ENCODE measurements at regions not wholly inside any gene's neighbourhood (a gene's known extent, or its start where the extent isn't known, plus 50 kb on each side); places are given as distances from the start of the nearest gene placed in this dataset.

- peaks cover 3 to 27% (median 12%) of the 10 kb centered on the region in 9 donors for H3K4me1 ChIP-seq
- no peak overlapping the region for H3K4me3 ChIP-seq
- peaks cover 0 to 14% (median 6%) of the 10 kb centered on the region in 7 donors for H3K27me3 ChIP-seq
- TF ChIP-seq, protein P1, sequence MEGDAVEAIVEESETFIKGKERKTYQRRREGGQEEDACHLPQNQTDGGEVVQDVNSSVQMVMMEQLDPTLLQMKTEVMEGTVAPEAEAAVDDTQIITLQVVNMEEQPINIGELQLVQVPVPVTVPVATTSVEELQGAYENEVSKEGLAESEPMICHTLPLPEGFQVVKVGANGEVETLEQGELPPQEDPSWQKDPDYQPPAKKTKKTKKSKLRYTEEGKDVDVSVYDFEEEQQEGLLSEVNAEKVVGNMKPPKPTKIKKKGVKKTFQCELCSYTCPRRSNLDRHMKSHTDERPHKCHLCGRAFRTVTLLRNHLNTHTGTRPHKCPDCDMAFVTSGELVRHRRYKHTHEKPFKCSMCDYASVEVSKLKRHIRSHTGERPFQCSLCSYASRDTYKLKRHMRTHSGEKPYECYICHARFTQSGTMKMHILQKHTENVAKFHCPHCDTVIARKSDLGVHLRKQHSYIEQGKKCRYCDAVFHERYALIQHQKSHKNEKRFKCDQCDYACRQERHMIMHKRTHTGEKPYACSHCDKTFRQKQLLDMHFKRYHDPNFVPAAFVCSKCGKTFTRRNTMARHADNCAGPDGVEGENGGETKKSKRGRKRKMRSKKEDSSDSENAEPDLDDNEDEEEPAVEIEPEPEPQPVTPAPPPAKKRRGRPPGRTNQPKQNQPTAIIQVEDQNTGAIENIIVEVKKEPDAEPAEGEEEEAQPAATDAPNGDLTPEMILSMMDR (IDR thresholded peaks at IDR 0.05), result no peak
- no peaks in the 10 kb centered on the region for H3K36me3 ChIP-seq
- 91 to 92% methylated on average over 4 of the region's 4 CpGs for WGBS, 2 donors
- no peak overlapping the region for H3K27ac ChIP-seq
- H3K9me3 ChIP-seq, result no peaks in the 10 kb centered on the region
- DNase-seq, result no peak
- intact Hi-C loops (cut with DNase I), result loop anchor here in 8 of 10 donors (2.0 to 10.0 kb wide), 7 partner anchors 67 to 237 kb away; partner anchors contain the start of gene MDGA1 (in 3 of the 8)
- no peak for ATAC-seq
Measured at GRCh38 chr6:37561361-37561760, 61.7 kb upstream of the CCDC167 start.

DNA sequence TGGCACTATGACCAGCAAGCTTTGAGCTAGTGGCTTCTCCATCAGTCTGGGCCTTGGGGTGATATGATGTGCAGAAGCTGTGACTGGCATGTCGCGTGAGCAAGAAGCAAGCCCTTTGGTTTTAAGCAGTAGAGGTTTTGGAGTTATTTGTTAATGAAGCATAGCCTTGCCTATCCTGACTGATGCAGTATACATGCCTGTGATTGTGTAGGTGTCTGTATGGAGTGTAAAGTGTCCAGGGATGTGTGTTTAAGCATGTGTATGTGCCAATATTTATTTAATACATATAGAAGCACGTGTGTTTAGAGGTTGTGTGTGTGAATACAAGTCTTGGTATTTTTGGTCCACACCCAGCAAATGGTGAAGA is 61.0 kb upstream of the CCDC167 start:
- WGBS, 2 donors, result 95 to 96% methylated on average over 3 of the region's 3 CpGs
- peaks cover under 1 to 21% (median 9%) of the 10 kb centered on the region in 9 donors for H3K4me1 ChIP-seq
- TF ChIP-seq, protein P1 (IDR thresholded peaks at IDR 0.05), result no peak
- no peak overlapping the region for H3K27ac ChIP-seq
- no peak overlapping the region for H3K4me3 ChIP-seq
- intact Hi-C loops (cut with DNase I), result loop anchor here in 8 of 10 donors (2.0 to 10.0 kb wide), 7 partner anchors 66 to 236 kb away; partner anchors contain the start of gene MDGA1 (in 3 of the 8)
- no peak for DNase-seq
- ATAC-seq, result no peak
- H3K27me3 ChIP-seq, result peaks cover 0 to 12% (median 5%) of the 10 kb centered on the region in 7 donors
- H3K36me3 ChIP-seq, result no peaks in the 10 kb centered on the region
- H3K9me3 ChIP-seq, result no peaks in the 10 kb centered on the region

DNA sequence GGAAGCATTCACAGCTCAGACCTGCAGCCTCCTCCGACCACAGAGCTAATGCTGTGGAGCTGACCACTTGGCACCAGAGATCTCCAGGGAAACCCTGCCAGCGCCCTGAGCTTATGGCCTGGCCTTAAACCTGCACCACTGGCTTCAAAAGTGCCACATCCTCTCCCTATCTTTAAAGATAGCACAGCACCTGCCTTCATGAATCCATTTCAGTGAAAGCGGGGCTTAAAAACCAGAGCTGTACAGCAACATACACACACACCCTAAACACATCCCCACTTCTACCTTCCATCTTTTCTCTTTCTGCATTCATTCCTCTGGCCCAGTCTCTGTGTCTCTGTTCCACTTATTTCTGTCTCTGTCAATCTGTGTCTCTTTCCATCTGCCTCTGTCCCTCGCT is 59.8 kb upstream of the CCDC167 start:
- DNase-seq, result no peak
- 72 to 73% methylated on average over 4 of the region's 4 CpGs for WGBS, 2 donors
- H3K9me3 ChIP-seq, result no peaks in the 10 kb centered on the region
- H3K4me1 ChIP-seq, result peaks cover 0 to 11% (median 0%) of the 10 kb centered on the region in 9 donors
- no peaks in the 10 kb centered on the region for H3K36me3 ChIP-seq
- peaks cover 0 to 15% (median 0%) of the 10 kb centered on the region in 7 donors for H3K27me3 ChIP-seq
- peak overlapping the region in 1 of 10 donors; percentile 29 for H3K4me3 ChIP-seq
- TF ChIP-seq, protein P1 (IDR thresholded peaks at IDR 0.05), result no peak
- intact Hi-C loops (cut with DNase I), result no loop called here
- no peak overlapping the region for H3K27ac ChIP-seq
- ATAC-seq, result no peak

DNA sequence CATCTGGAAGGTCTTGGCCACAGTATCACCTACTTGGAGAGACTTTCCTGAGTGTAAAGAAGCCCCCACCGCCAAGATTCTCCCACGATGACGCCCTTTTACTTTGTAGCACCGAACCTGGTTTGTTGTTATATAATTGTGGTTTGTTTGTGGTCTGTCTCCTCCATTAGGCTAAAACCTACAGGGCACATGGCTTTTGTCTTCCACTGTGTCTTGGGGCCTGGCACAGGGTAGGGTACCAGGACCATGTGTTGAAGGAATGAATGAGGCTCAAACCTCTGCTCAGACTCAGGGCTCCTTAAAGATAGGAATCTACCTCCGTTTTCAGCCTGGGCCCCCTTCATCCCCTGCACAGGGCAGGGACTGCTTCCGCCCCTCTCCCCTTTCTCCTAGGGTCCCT is 59.4 kb upstream of the CCDC167 start:
- no peak overlapping the region for H3K27ac ChIP-seq
- H3K9me3 ChIP-seq, result no peaks in the 10 kb centered on the region
- DNase-seq (no peak), ATAC-seq (no peak)
- peaks cover 0 to 19% (median 0%) of the 10 kb centered on the region in 7 donors for H3K27me3 ChIP-seq
- intact Hi-C loops (cut with DNase I), result no loop called here
- no peak overlapping the region for H3K4me3 ChIP-seq
- TF ChIP-seq, protein P1 (IDR thresholded peaks at IDR 0.05), result no peak
- H3K4me1 ChIP-seq, result peaks cover 0 to 8% (median 0%) of the 10 kb centered on the region in 9 donors
- WGBS, 2 donors, result 74 to 79% methylated on average over 6 of the region's 6 CpGs
- no peaks in the 10 kb centered on the region for H3K36me3 ChIP-seq

Measured in heart right ventricle (tissue), 16 donors.